ENCODE measurements at regions not wholly inside any gene's neighbourhood (a gene's known extent, or its start where the extent isn't known, plus 50 kb on each side); places are given as distances from the start of the nearest gene placed in this dataset.

DNA sequence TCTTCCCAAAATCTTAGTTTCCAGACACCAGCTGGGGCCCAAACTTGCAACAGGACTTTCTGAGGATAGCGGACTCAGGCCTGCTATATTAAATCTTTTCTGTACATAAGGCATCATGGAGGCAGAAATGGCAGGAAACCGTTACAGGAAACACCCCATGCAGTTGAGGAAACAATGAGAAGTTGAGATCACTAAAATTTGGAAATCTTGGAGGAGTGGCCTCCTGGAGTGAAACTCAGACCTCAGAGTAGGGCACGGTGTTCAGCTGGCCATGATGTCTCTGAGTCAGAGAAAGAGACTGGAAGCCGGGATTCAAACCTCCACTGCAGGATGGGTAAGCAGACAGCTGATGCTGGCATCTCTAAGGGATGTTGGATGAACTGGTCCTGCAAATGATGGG is 372.6 kb upstream of the CTSO start:
- Histone ChIP-seq H3K9me1 (replicated peaks; ENCODE audit: control insufficient read depth, extremely low read depth, insufficient read depth, low read length) (no peaks in the 10 kb centered on the region), H3K79me2 (ENCODE audit: control insufficient read depth, insufficient read depth, low read length) (no peaks in the 10 kb centered on the region), H3K27me3 (ENCODE audit: control insufficient read depth in 2 of 2, insufficient read depth in 2 of 2, low read length in 2 of 2) (no peaks in the 10 kb centered on the region), H3K36me3 (ENCODE audit: control insufficient read depth in 2 of 2, extremely low read depth in 1 of 2, insufficient read depth in 2 of 2, low read length in 2 of 2) (no peaks in the 10 kb centered on the region), H4K20me1 (replicated peaks; ENCODE audit: control insufficient read depth, extremely low read depth, insufficient read depth, low read length) (no peaks in the 10 kb centered on the region), H3K4me3 (replicated peaks in 1 of 3; ENCODE audit: insufficient read depth in 1 of 3, low read depth in 1 of 3, low read length in 3 of 3) (no peak overlapping the region), H3K9me3 (replicated peaks; ENCODE audit: control insufficient read depth, insufficient read depth, low read length) (no peaks in the 10 kb centered on the region), H2AFZ (ENCODE audit: low read depth, low read length) (no peak overlapping the region), H3K27ac (ENCODE audit: insufficient read depth, low read depth, low read length) (no peak overlapping the region), H3K4me2 (ENCODE audit: insufficient read depth, low read length) (no peak overlapping the region), H3K4me1 (ENCODE audit: control insufficient read depth, extremely low read depth, insufficient read depth, low read length) (no peaks in the 10 kb centered on the region), H3K9ac (replicated peaks; ENCODE audit: extremely low read depth, insufficient read depth, low read length) (no peak overlapping the region)
- FAIRE-seq (no peak), DNase-seq (ENCODE audit: low read depth, low spot score) (no peak)
- no TSS peak for BruUV-seq (replicated peaks)
- intact Hi-C loops (cut with micrococcal nuclease) (no loop called here), dilution Hi-C loops (cut with MboI; ENCODE audit: extremely low pct_ligation_motif_present, low sequenced_read_pairs) (no loop called here)
- TF ChIP-seq JUN (IDR thresholded peaks at IDR 0.05; ENCODE audit: borderline replicate concordance, insufficient read depth, insufficient read length, low read depth): no peak
- no peak for TF ChIP-seq FOS (IDR thresholded peaks at IDR 0.05; ENCODE audit: borderline replicate concordance, insufficient read depth, low read length)
- TF ChIP-seq, protein P1, sequence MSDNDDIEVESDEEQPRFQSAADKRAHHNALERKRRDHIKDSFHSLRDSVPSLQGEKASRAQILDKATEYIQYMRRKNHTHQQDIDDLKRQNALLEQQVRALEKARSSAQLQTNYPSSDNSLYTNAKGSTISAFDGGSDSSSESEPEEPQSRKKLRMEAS (IDR thresholded peaks at IDR 0.05; ENCODE audit: insufficient read depth, insufficient read length): no peak
- TF ChIP-seq GATA2 (IDR thresholded peaks at IDR 0.05; ENCODE audit: insufficient read depth, insufficient read length, low read depth, low read length): no peak
- TF ChIP-seq EZH2 (IDR thresholded peaks at IDR 0.05; ENCODE audit: borderline replicate concordance, low read depth, low read length, severe bottlenecking): no peak
- no peak for TF ChIP-seq MYC (IDR thresholded peaks at IDR 0.05; ENCODE audit: low read depth, low read length)
- TF ChIP-seq POLR2AphosphoS5 (IDR thresholded peaks at IDR 0.05; ENCODE audit: insufficient read depth, low read depth, low read length): no peak
- TF ChIP-seq POLR2A (IDR thresholded peaks at IDR 0.05; ENCODE audit: low read depth, low read length): no peak
- TF ChIP-seq, protein P2, sequence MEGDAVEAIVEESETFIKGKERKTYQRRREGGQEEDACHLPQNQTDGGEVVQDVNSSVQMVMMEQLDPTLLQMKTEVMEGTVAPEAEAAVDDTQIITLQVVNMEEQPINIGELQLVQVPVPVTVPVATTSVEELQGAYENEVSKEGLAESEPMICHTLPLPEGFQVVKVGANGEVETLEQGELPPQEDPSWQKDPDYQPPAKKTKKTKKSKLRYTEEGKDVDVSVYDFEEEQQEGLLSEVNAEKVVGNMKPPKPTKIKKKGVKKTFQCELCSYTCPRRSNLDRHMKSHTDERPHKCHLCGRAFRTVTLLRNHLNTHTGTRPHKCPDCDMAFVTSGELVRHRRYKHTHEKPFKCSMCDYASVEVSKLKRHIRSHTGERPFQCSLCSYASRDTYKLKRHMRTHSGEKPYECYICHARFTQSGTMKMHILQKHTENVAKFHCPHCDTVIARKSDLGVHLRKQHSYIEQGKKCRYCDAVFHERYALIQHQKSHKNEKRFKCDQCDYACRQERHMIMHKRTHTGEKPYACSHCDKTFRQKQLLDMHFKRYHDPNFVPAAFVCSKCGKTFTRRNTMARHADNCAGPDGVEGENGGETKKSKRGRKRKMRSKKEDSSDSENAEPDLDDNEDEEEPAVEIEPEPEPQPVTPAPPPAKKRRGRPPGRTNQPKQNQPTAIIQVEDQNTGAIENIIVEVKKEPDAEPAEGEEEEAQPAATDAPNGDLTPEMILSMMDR (IDR thresholded peaks at IDR 0.05; ENCODE audit: extremely low read depth in 1 of 2, insufficient read depth in 1 of 2, low read depth in 1 of 2, low read length in 2 of 2): no peak
- POLR2A ChIA-PET: no interaction called here
- CTCF ChIA-PET: no interaction called here

All from endothelial cell of umbilical vein (primary cell).